Brain microvascular endothelial cell (primary cell): ENCODE measurements at regions not wholly inside any gene's neighbourhood (a gene's known extent, or its start where the extent isn't known, plus 50 kb on each side); places are given as distances from the start of the nearest gene placed in this dataset.

ENCODE experiments used
- DNase-seq: peaks from one replicate; pipeline ENCODE4 v3.0.0-alpha.2; 2020
- H3K27ac ChIP-seq: fragments of 250-450 bp; sonication (Bioruptor Pico); 2 replicates; pipeline ENCODE4 v1.5.1; 2020; ENCODE audit warnings: mild to moderate bottlenecking, moderate library complexity
- H3K27me3 ChIP-seq: fragments of 250-450 bp; sonication (Bioruptor Pico); replicated peaks from 2 replicates; pipeline ENCODE4 v1.5.1; 2020; ENCODE audit warnings: mild to moderate bottlenecking
- H3K36me3 ChIP-seq: fragments of 250-450 bp; sonication (Bioruptor Pico); replicated peaks from 2 replicates; pipeline ENCODE4 v1.5.1; 2020; ENCODE audit warnings: mild to moderate bottlenecking
- H3K4me3 ChIP-seq: 2 replicates; pipeline ENCODE4 v1.5.1; 2011; ENCODE audit warnings: low read depth, mild to moderate bottlenecking, control low read depth, low read length, moderate library complexity
- in situ Hi-C: cut with HindIII; loops from 2 replicates; pipeline ENCODE4 v1.10.0; 2017; ENCODE audit warnings: low sequenced_read_pairs, low pct_ligation_motif_present
- TF ChIP-seq, protein P1 (sequence below): IDR thresholded peaks from 2 replicates; pipeline ENCODE4 v1.5.1; 2011; ENCODE audit warnings: low read depth, mild to moderate bottlenecking, moderate library complexity, low read length, control low read depth, inconsistent platforms; ENCODE audit errors: missing control alignments

GRCh38 chr13:72384879-72385278 is 342.6 kb downstream of the MZT1 start:
- Histone ChIP-seq H3K4me3 (no peak overlapping the region), H3K27me3 (no peaks in the 10 kb centered on the region), H3K27ac (no peak overlapping the region), H3K36me3 (no peaks in the 10 kb centered on the region)
- in situ Hi-C loops: no loop called here
- peak; percentile 60 for DNase-seq
- TF ChIP-seq, protein P1, sequence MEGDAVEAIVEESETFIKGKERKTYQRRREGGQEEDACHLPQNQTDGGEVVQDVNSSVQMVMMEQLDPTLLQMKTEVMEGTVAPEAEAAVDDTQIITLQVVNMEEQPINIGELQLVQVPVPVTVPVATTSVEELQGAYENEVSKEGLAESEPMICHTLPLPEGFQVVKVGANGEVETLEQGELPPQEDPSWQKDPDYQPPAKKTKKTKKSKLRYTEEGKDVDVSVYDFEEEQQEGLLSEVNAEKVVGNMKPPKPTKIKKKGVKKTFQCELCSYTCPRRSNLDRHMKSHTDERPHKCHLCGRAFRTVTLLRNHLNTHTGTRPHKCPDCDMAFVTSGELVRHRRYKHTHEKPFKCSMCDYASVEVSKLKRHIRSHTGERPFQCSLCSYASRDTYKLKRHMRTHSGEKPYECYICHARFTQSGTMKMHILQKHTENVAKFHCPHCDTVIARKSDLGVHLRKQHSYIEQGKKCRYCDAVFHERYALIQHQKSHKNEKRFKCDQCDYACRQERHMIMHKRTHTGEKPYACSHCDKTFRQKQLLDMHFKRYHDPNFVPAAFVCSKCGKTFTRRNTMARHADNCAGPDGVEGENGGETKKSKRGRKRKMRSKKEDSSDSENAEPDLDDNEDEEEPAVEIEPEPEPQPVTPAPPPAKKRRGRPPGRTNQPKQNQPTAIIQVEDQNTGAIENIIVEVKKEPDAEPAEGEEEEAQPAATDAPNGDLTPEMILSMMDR: no peak

DNA sequence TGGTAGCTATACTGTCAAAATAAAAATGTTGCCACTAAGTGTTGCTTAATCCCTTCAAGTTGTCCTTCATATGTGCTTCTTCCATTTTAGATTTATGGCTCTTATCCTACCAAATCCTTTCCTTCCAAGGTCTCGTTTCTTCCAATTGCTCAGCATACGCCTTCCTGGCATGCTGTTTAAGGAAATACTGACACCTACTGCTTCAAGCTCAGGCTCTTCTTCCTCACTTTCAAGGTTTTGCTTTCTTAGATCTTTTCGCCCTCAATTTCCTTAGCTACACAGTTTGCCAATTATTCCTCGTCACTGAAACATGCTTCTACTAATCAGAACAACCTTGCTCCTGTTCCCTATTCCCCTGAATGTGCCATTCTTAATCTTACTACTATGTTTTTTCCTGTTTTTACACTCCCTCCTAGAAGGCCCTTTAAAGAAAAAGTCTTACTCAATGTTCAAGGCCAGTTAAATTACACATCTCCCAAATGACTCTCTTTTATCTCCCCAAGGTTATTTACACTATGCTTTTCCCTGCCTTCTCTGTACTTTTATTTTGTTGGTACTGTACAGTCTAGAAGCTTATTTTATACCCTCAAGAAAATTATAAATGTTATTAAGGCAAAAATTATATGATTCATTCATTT is 343.1 kb downstream of the MZT1 start:
- in situ Hi-C loops: no loop called here

DNA sequence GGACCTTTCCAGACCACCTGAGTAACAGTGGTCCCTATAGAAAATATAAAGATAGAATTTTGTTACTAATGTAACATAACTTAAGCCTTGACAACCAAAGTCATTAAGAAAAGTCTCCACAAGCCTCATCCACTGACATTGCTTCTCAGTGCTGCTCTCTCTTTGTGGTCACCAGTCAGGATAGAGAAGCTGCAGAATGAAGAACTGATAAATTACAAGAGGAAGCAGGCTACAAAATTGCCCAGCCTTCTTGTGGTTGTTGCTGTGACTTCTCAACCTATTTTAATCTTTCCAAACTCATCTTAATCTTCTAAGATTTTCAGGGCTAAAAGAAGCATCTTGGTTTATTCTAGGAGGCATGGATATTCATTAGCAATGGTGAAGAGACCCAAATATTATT is 343.8 kb downstream of the MZT1 start:
- H3K36me3 ChIP-seq: no peaks in the 10 kb centered on the region
- no peak overlapping the region for H3K27ac ChIP-seq
- no peak overlapping the region for H3K4me3 ChIP-seq
- in situ Hi-C loops: no loop called here
- H3K27me3 ChIP-seq: no peaks in the 10 kb centered on the region
- TF ChIP-seq, protein P1: no peak
- DNase-seq: no peak

More for the DNA sequence above, 343.1 kb downstream of the MZT1 start:
- Histone ChIP-seq H3K36me3 (no peaks in the 10 kb centered on the region), H3K4me3 (no peak overlapping the region), H3K27me3 (no peaks in the 10 kb centered on the region), H3K27ac (no peak overlapping the region)
- TF ChIP-seq, protein P1: no peak
- DNase-seq: no peak

DNA sequence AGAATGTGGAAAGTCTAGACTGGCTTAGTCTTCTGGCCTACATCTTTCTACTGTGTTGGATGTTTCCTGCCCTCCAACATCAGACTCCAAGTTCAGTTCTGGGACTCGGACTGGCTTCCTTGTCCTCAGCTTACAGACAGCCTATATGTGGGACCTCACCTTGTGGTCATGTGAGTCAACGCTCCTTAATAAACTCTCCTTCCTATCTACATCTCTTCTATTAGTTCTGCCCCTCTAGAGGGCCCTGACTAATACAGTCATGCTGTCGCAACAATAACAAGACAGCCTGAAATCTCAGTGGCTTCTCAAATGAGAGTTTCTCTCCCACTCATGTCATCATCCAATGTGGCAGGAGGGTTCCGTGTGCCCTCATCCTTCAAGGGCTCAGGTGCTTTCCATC is 347.8 kb downstream of the MZT1 start:
- in situ Hi-C loops: no loop called here
- no peak overlapping the region for H3K27ac ChIP-seq

DNA sequence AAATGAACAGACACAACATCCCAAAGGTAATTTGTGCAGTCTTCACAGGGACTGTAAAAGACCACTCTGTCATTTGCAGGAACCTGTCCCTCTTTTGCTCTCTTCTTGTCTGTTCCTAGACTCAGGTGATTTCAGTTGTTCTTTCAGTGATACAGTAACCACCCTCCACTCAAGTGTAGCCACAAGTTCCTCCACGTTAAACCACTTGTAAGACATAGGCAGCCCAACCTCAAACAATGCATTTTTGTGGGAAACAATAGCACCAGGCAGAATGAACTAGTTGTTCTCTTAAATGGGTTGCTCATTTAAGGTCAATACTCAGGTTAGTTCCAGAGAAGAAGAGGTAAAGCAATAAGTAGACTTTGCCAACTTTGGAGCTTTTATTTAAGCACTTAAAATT is 359.4 kb downstream of the MZT1 start:
- no peak for DNase-seq
- no peaks in the 10 kb centered on the region for H3K27me3 ChIP-seq
- TF ChIP-seq, protein P1: no peak
- no peaks in the 10 kb centered on the region for H3K36me3 ChIP-seq
- no peak overlapping the region for H3K27ac ChIP-seq
- in situ Hi-C loops: no loop called here
- H3K4me3 ChIP-seq: no peak overlapping the region

More for the DNA sequence above, 347.8 kb downstream of the MZT1 start:
- TF ChIP-seq, protein P1: no peak
- no peaks in the 10 kb centered on the region for H3K27me3 ChIP-seq
- H3K36me3 ChIP-seq: no peaks in the 10 kb centered on the region
- H3K4me3 ChIP-seq: no peak overlapping the region
- peak; percentile 68 for DNase-seq

DNA sequence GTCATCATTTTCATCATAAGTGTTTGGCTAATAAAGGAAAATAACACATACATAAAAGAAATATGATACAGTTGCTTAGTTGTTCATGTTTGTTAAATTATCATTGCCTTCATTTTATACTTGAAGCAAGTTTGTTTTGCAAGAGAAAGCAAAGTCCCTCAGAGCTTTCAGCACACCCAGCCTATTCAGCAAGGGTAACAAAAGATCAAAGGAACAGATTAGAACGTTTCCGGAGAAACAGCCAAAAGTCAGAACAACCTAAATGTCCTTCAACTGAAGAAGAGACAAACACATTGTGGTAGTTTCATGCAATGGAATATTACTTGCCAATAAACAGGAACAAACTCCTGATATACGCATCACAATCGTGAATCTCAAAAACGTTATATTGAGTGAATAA is 380.7 kb downstream of the MZT1 start:
- Histone ChIP-seq H3K27me3 (no peaks in the 10 kb centered on the region), H3K36me3 (no peaks in the 10 kb centered on the region), H3K4me3 (no peak overlapping the region), H3K27ac (no peak overlapping the region)
- TF ChIP-seq, protein P1: no peak
- no peak for DNase-seq
- in situ Hi-C loops: no loop called here
